Thyroid gland (tissue), 4 donors: ENCODE measurements at regions not wholly inside any gene's neighbourhood (a gene's known extent, or its start where the extent isn't known, plus 50 kb on each side); places are given as distances from the start of the nearest gene placed in this dataset.

Experiments used
- POLR2A ChIP-seq, 2 donors: fragments of 450-650 bp; IDR thresholded peaks; one replicate each; pipeline ENCODE4 v1.6.1; 2017; ENCODE audit warnings: antibody characterized with exemption in 2 of 2, mild to moderate bottlenecking in 2 of 2, moderate library complexity in 1 of 2
- TF ChIP-seq, protein P1 (sequence below), 6 experiments: fragments of 200-600 bp in 3 of 6; fragments of 450-650 bp in 3 of 6; sonication (generic) in 3 of 6; IDR thresholded peaks; one replicate each; pipeline ENCODE4 v1.5.1; 2016 to 2019; ENCODE audit warnings: antibody characterized with exemption in 6 of 6, mild to moderate bottlenecking in 2 of 6, inconsistent platforms in 1 of 6, moderate library complexity in 1 of 6

DNA sequence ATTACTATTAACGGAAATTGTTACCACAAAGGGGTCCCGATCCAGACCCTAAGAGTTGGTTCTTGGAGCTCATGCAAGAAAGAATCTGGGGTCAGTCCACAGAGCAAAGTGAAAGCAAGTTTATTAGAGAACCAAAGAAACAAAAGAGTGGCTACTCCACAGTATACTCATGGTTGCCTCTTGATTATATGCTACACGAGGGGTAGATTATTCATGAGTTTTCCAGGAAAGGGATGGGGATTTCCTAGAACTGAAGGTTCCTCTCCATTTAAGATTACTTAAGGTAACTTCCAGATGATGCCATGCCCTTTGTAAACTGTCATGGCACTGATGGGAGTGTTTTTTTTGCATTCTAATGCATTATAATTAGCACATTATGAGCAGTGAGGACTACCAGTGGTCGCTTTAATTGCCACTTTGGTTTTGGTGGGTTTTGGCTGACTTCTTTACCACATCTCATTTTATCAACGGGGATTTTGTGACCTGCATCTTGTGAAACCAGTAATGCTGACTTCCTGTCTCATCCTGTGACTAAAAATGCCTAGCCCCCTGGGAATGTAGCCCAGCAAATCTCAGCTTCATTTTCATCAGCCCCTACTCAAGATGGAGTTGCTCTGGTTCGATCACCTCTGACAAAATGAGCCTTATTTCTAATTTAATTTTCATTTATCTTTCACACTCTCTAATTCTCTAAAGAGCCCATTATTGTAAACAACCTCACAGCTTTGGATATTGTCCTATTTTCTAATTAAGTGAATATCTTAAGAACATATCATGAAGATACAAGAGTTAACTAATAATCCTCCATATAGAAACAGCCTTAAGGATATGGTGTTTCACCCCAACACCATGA is 336.3 kb downstream of the RASEF start:
- TF ChIP-seq, protein P1, sequence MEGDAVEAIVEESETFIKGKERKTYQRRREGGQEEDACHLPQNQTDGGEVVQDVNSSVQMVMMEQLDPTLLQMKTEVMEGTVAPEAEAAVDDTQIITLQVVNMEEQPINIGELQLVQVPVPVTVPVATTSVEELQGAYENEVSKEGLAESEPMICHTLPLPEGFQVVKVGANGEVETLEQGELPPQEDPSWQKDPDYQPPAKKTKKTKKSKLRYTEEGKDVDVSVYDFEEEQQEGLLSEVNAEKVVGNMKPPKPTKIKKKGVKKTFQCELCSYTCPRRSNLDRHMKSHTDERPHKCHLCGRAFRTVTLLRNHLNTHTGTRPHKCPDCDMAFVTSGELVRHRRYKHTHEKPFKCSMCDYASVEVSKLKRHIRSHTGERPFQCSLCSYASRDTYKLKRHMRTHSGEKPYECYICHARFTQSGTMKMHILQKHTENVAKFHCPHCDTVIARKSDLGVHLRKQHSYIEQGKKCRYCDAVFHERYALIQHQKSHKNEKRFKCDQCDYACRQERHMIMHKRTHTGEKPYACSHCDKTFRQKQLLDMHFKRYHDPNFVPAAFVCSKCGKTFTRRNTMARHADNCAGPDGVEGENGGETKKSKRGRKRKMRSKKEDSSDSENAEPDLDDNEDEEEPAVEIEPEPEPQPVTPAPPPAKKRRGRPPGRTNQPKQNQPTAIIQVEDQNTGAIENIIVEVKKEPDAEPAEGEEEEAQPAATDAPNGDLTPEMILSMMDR (IDR thresholded peaks at IDR 0.05) = no peak
- no peak for TF ChIP-seq POLR2A (IDR thresholded peaks at IDR 0.05)
